ENCODE measurements at regions not wholly inside any gene's neighbourhood (a gene's known extent, or its start where the extent isn't known, plus 50 kb on each side); places are given as distances from the start of the nearest gene placed in this dataset.

DNA sequence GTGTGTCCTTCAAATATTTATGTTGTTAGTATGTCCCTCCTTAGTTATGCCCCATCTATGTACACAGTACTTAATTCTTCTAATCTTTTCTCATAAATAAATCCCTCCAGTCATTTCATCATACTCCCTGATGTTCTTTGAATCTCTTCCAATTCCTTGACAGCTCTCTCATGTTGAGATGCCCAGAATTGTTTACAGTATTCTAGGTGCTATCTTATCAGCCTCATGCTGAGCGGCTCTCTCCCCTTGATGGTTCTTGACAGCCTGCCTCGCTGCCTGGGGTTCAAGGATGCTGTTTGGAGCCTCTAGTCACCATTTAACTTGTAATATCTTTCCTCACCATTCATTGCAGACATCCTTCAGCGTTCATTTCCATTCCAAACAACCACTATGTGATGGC, 799.2 kb downstream of the BRINP1 start:
- Histone ChIP-seq H3K4me2 (ENCODE audit: insufficient read depth, insufficient read length, low read length) (no peak overlapping the region), H2BK5ac (ENCODE audit: insufficient read length, low read length) (no peak overlapping the region), H3K14ac (ENCODE audit: insufficient read depth, low read length) (no peak overlapping the region), H4K91ac (ENCODE audit: insufficient read length, low read depth, low read length) (no peak overlapping the region), H3K4me1 (ENCODE audit: insufficient read depth, low read length) (no peaks in the 10 kb centered on the region), H2AFZ (ENCODE audit: low read length) (no peak overlapping the region), H3K27me3 (ENCODE audit: insufficient read depth, low read length) (no peaks in the 10 kb centered on the region), H3K56ac (ENCODE audit: insufficient read length, low read depth, low read length) (no peak overlapping the region), H3K9ac (ENCODE audit: extremely low read depth, insufficient read length, low read length) (no peak overlapping the region), H4K20me1 (ENCODE audit: control insufficient read depth, insufficient read depth, insufficient read length) (no peaks in the 10 kb centered on the region), H4K5ac (ENCODE audit: insufficient read length, low read depth, low read length) (no peak overlapping the region), H3K23me2 (ENCODE audit: insufficient read length, low read depth, low read length, poor library complexity, severe bottlenecking) (no peaks in the 10 kb centered on the region), H3K79me1 (ENCODE audit: insufficient read depth, low read depth, low read length, poor library complexity, severe bottlenecking) (no peaks in the 10 kb centered on the region), H3K18ac (ENCODE audit: insufficient read length, low read depth, low read length) (no peak overlapping the region), H4K8ac (replicated peaks; ENCODE audit: insufficient read length, low read depth, low read length) (no peak overlapping the region), H2BK15ac (ENCODE audit: low read depth, low read length) (no peak overlapping the region), H2BK12ac (ENCODE audit: insufficient read length, low read depth, low read length) (no peak overlapping the region), H2AK5ac (ENCODE audit: insufficient read length, low read length) (no peak overlapping the region), H3K9me3 (ENCODE audit: control insufficient read depth, low read depth, low read length) (no peaks in the 10 kb centered on the region), H2BK120ac (ENCODE audit: low read depth, low read length, poor library complexity, severe bottlenecking) (no peak overlapping the region), H3K79me2 (ENCODE audit: insufficient read depth, low read length) (no peaks in the 10 kb centered on the region), H3K27ac (ENCODE audit: insufficient read length, low read depth, low read length) (no peak overlapping the region), H3K23ac (ENCODE audit: insufficient read length, low read depth, low read length) (no peak overlapping the region), H3T11ph (ENCODE audit: low read length) (no peak overlapping the region), H2BK20ac (ENCODE audit: low read depth, low read length, poor library complexity, severe bottlenecking) (no peak overlapping the region), H3K4ac (ENCODE audit: low read depth, low read length) (no peak overlapping the region)
- Mint-ChIP-seq H3K9me3 (peaks cover 0 to 2% of the 10 kb centered on the region in 2 experiments; a peak in 1 of 5 replicates), H3K4me3 (no peak overlapping the region), H3K36me3 (ENCODE audit: insufficient read depth in 1 of 3, low read depth in 3 of 3) (no peaks in the 10 kb centered on the region), H3K27ac (no peak overlapping the region), H3K4me1 (peaks cover 0 to 3% of the 10 kb centered on the region in 2 experiments; a peak in 2 of 4 replicates), H3K27me3 (ENCODE audit: low read depth) (no peaks in the 10 kb centered on the region)
- no peak for TF ChIP-seq CTCF (conservative IDR thresholded peaks at IDR 0.05)
- no CpG with 5 or more reads among the region's 3 CpGs for WGBS (ENCODE audit: extremely low coverage, insufficient read length, low lambda C conversion rate)
- no peak for DNase-seq

All from H9 (cell line).